HG03565 (cell line): ENCODE measurements at regions not wholly inside any gene's neighbourhood (a gene's known extent, or its start where the extent isn't known, plus 50 kb on each side); places are given as distances from the start of the nearest gene placed in this dataset.
A peak's percentile ranks its signal among the peaks of the same experiment; 100 is the strongest.
"Not testable (repeated sequence)": the region's sequence is repeated elsewhere in the genome, so short reads cannot be mapped to it uniquely, and the experiment has no call there.

ENCODE experiments used
- ATAC-seq: cut with Tn5 transposase; IDR thresholded peaks from one replicate; pipeline ENCODE4 v1.9.1; 2021; ENCODE audit warnings: mild to moderate bottlenecking, moderate library complexity; ENCODE audit not compliant: unreplicated experiment

- ATAC-seq, result not testable (repeated sequence)
These were observed 104.3 kb downstream of the MTPN start for GRCh38 chr7:135872861-135873260.

GRCh38 chr7:135862586-135863340 lies 114.2 kb upstream of the FAM180A start:
- no peak for ATAC-seq

- ATAC-seq, result no peak
These were observed 110.9 kb upstream of the FAM180A start for GRCh38 chr7:135859538-135859937.

- ATAC-seq, result no peak
These were observed 110.2 kb upstream of the FAM180A start for GRCh38 chr7:135858851-135859250.

GRCh38 chr7:135858379-135858778 lies 109.8 kb upstream of the FAM180A start:
- ATAC-seq, result no peak

GRCh38 chr7:135857519-135858274 lies 109.1 kb upstream of the FAM180A start:
- ATAC-seq, result no peak

GRCh38 chr7:135856356-135857144 lies 107.9 kb upstream of the FAM180A start:
- no peak for ATAC-seq

- ATAC-seq, result no peak
These were observed 107.2 kb upstream of the FAM180A start for GRCh38 chr7:135855846-135856245.

- ATAC-seq, result no peak
These were observed 104.9 kb upstream of the FAM180A start for GRCh38 chr7:135853499-135853898.

- ATAC-seq, result no peak
These were observed 104.4 kb upstream of the FAM180A start for GRCh38 chr7:135853008-135853407.

- ATAC-seq, result no peak
These were observed 98.6 kb upstream of the FAM180A start for GRCh38 chr7:135847242-135847641.

- ATAC-seq, result no peak
These were observed 97.7 kb upstream of the FAM180A start for GRCh38 chr7:135846339-135846738.

- no peak for ATAC-seq
These were observed 96.9 kb upstream of the FAM180A start for GRCh38 chr7:135845415-135846075.

GRCh38 chr7:135844903-135845302 lies 96.3 kb upstream of the FAM180A start:
- ATAC-seq, result no peak

GRCh38 chr7:135843214-135843613 lies 94.6 kb upstream of the FAM180A start:
- peak; percentile 97 for ATAC-seq

GRCh38 chr7:135842446-135843179 lies 94.0 kb upstream of the FAM180A start:
- no peak for ATAC-seq

GRCh38 chr7:135840591-135840990 lies 92.0 kb upstream of the FAM180A start:
- no peak for ATAC-seq

- ATAC-seq, result no peak
These were observed 89.1 kb upstream of the FAM180A start for GRCh38 chr7:135837675-135838074.

- ATAC-seq, result no peak
These were observed 85.7 kb upstream of the FAM180A start for GRCh38 chr7:135834266-135834665.

- ATAC-seq, result no peak
These were observed 85.0 kb upstream of the FAM180A start for GRCh38 chr7:135833642-135834041.
